ENCODE measurements at regions not wholly inside any gene's neighbourhood (a gene's known extent, or its start where the extent isn't known, plus 50 kb on each side); places are given as distances from the start of the nearest gene placed in this dataset.

- in situ Hi-C loops (cut with MboI; ENCODE audit: low sequenced_read_pairs, unreplicated experiment) = no loop called here
- no peak for TF ChIP-seq CTCF (IDR thresholded peaks at IDR 0.05; ENCODE audit: borderline replicate concordance, control extremely low read depth, extremely low read depth, insufficient read depth, missing control alignments)
- DNase-seq (ENCODE audit: low spot score) = no peak
These were observed 608.2 kb upstream of the NETO1 start for GRCh38 chr18:73476031-73476430.

GRCh38 chr18:73462092-73462491 is 594.3 kb upstream of the NETO1 start:
- no peak for DNase-seq (ENCODE audit: low spot score)
- in situ Hi-C loops (cut with MboI; ENCODE audit: low sequenced_read_pairs, unreplicated experiment) = no loop called here
- TF ChIP-seq CTCF (IDR thresholded peaks at IDR 0.05; ENCODE audit: borderline replicate concordance, control extremely low read depth, extremely low read depth, insufficient read depth, missing control alignments) = no peak

- in situ Hi-C loops (cut with MboI; ENCODE audit: low sequenced_read_pairs, unreplicated experiment) = no loop called here
- no peak for DNase-seq (ENCODE audit: low spot score)
These were observed 593.9 kb upstream of the NETO1 start for GRCh38 chr18:73461780-73462059.

GRCh38 chr18:73461038-73461779 is 593.4 kb upstream of the NETO1 start:
- TF ChIP-seq CTCF (IDR thresholded peaks at IDR 0.05; ENCODE audit: borderline replicate concordance, control extremely low read depth, extremely low read depth, insufficient read depth, missing control alignments) = no peak
- no peak for DNase-seq (ENCODE audit: low spot score)
- in situ Hi-C loops (cut with MboI; ENCODE audit: low sequenced_read_pairs, unreplicated experiment) = no loop called here

More at GRCh38 chr18:73461780-73462059, 593.9 kb upstream of the NETO1 start:
- TF ChIP-seq CTCF (IDR thresholded peaks at IDR 0.05; ENCODE audit: borderline replicate concordance, control extremely low read depth, extremely low read depth, insufficient read depth, missing control alignments) = no peak

GRCh38 chr18:73458186-73458964 is 590.6 kb upstream of the NETO1 start:
- in situ Hi-C loops (cut with MboI; ENCODE audit: low sequenced_read_pairs, unreplicated experiment) = no loop called here
- TF ChIP-seq CTCF (IDR thresholded peaks at IDR 0.05; ENCODE audit: borderline replicate concordance, control extremely low read depth, extremely low read depth, insufficient read depth, missing control alignments) = no peak

GRCh38 chr18:73456643-73457042 is 588.9 kb upstream of the NETO1 start:
- in situ Hi-C loops (cut with MboI; ENCODE audit: low sequenced_read_pairs, unreplicated experiment) = no loop called here

More at GRCh38 chr18:73458186-73458964, 590.6 kb upstream of the NETO1 start:
- DNase-seq (ENCODE audit: low spot score) = no peak

More at GRCh38 chr18:73456643-73457042, 588.9 kb upstream of the NETO1 start:
- no peak for DNase-seq (ENCODE audit: low spot score)
- no peak for TF ChIP-seq CTCF (IDR thresholded peaks at IDR 0.05; ENCODE audit: borderline replicate concordance, control extremely low read depth, extremely low read depth, insufficient read depth, missing control alignments)

All from GM13976 (cell line).